Thymus (tissue), 11 donors: ENCODE measurements at regions not wholly inside any gene's neighbourhood (a gene's known extent, or its start where the extent isn't known, plus 50 kb on each side); places are given as distances from the start of the nearest gene placed in this dataset.

Experiments
- DNase-seq, 9 donors: peaks; one replicate each; pipeline ENCODE4 v3.0.0-alpha.2; 2013; ENCODE audit warnings: low spot score in 9 of 9, low read depth in 6 of 9, missing footprints in 1 of 9
- H3K27ac ChIP-seq, 2 donors: one replicate each; pipeline ENCODE4 v1.5.1; 2013; ENCODE audit warnings: control low read depth in 1 of 2, low read depth in 1 of 2, low read length in 1 of 2, mild to moderate bottlenecking in 1 of 2, moderate library complexity in 1 of 2
- H3K27me3 ChIP-seq, 2 donors: one replicate each; pipeline ENCODE4 v1.5.1; 2013; ENCODE audit warnings: low read length in 1 of 2; ENCODE audit not compliant: control insufficient read depth in 2 of 2, insufficient read depth in 1 of 2
- H3K36me3 ChIP-seq, 2 donors: one replicate each; pipeline ENCODE4 v1.5.1; 2013; ENCODE audit warnings: low read length in 1 of 2, mild to moderate bottlenecking in 1 of 2, moderate library complexity in 1 of 2; ENCODE audit not compliant: control insufficient read depth in 2 of 2, insufficient read depth in 2 of 2
- H3K4me1 ChIP-seq, 2 donors: one replicate each; pipeline ENCODE4 v1.5.1; 2013; ENCODE audit warnings: low read length in 2 of 2; ENCODE audit not compliant: control insufficient read depth in 2 of 2, insufficient read depth in 2 of 2
- H3K4me3 ChIP-seq, 2 donors: one replicate each; pipeline ENCODE4 v1.5.1; 2013; ENCODE audit warnings: low read length in 2 of 2, control low read depth in 1 of 2, mild to moderate bottlenecking in 1 of 2
- H3K9me3 ChIP-seq, 2 donors: one replicate each; pipeline ENCODE4 v1.5.1; 2013; ENCODE audit warnings: low read length in 1 of 2, mild to moderate bottlenecking in 1 of 2; ENCODE audit not compliant: control insufficient read depth in 2 of 2, insufficient read depth in 1 of 2
- WGBS: extraction: QIAGEN DNeasy Blood & Tissue Kit; methylation state at CpG from one replicate; pipeline ENCODE4 v1.1.7; 2013; 5-methylcytosine and 5-hydroxymethylcytosine counted together
- donor health status: healthy.

DNA sequence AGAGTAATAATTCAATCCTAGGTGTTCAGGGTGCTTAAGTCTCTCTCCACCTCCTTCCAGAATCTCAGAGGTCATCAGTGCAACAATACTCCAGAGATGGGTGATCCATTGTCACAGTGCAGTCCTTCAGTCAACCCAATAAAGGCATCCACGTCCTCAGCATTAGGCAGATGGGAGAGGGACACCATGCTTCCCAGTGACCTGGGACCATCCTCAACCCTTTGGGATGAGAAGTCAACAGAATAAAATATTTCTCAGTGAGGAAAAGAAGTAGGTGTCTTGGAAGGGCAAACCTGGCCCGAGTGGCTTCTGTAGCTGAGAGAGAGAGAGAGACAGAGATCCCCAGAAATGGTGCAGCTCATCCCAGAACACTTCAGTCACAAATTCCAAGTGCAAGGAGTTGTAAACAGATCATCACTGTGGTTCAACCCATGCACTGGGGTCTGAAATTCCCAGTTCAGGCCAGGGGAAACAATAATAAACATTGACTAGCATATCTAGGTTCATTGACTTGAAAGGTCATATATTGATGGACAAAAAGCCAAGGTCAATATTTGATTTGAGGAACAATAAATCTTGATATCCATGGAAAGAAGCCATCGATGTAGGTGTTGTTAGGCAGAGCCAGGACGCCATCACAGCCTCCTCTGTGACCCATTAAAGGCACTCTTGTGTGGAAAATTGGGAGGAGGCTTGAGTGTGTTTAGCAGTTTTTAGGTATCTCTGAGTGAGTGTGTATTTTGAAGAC lies 256.0 kb upstream of the ZMIZ1 start:
- Histone ChIP-seq H3K9me3 (no peaks in the 10 kb centered on the region), H3K27me3 (no peaks in the 10 kb centered on the region), H3K4me1 (no peaks in the 10 kb centered on the region), H3K4me3 (no peak overlapping the region), H3K27ac (no peak overlapping the region), H3K36me3 (no peaks in the 10 kb centered on the region)
- no peak for DNase-seq
- WGBS: 93% methylated on average over 4 of the region's 4 CpGs

DNA sequence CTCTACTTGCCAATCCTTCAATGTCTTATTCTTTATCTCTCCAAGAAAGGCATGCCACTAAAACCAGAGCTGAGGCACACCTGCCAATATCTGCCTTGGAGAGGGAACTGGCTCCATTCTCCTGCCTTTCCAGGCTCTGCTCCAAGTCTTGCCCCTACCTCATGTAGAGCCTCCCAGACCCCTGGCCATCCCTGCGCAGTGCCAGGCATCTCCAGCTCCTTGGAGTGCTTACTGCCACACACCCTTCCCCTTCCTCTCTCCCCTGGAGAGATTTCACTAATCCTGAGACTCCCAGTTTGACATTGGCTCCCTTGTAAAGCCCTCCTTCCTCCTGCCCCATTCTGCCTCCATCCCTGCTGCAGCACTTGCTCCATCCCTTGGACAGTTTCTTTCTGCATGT lies 255.2 kb upstream of the ZMIZ1 start:
- no peak overlapping the region for H3K4me3 ChIP-seq
- no peaks in the 10 kb centered on the region for H3K9me3 ChIP-seq
- no peaks in the 10 kb centered on the region for H3K4me1 ChIP-seq
- DNase-seq: no peak
- 100% methylated on average over 1 of the region's 1 CpG for WGBS
- no peaks in the 10 kb centered on the region for H3K27me3 ChIP-seq
- H3K36me3 ChIP-seq: no peaks in the 10 kb centered on the region
- H3K27ac ChIP-seq: no peak overlapping the region

DNA sequence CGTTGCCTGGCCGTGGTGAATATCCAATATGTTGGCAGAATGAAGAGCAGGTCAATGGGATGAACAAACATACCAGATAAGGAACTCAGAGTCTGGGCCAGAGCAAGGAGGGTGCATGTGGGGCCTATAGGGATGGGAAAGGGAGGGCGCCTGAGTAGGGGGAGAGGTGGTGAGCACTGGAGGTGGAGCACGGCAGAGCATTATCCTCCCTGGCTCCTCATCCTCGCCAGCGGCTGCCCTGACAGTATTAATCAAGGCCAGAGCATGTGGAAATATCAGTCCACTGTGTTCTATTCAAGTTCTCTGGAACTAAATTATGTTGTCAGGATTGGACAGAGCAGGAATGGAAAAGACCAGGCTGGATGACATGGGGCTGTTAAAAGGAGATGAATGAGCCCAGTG lies 254.8 kb upstream of the ZMIZ1 start:
- WGBS: 95% methylated on average over 6 of the region's 6 CpGs
- no peak for DNase-seq

DNA sequence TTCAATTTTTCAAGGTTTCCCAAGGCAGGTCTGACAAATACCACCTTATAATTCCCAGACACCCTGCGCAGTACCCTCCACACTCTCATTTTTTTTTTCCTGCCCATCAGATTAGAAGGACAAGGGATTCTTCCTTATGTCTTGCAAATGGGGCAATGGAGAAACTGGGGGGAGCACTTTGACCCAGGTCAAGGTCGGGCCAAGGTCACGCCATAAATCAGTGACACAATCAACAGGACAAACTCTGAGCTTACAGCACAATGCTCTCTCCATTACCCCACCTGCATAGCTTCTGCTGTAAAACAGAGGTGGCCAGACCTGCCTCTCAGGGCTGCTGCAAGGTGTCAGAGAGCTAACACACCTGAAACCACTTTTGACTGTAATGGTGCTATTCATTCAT lies 254.4 kb upstream of the ZMIZ1 start:
- no peak overlapping the region for H3K4me3 ChIP-seq
- 95% methylated on average over 3 of the region's 3 CpGs for WGBS

More for the DNA sequence above, 254.8 kb upstream of the ZMIZ1 start:
- no peaks in the 10 kb centered on the region for H3K27me3 ChIP-seq
- H3K9me3 ChIP-seq: no peaks in the 10 kb centered on the region
- no peaks in the 10 kb centered on the region for H3K36me3 ChIP-seq
- H3K27ac ChIP-seq: no peak overlapping the region
- H3K4me3 ChIP-seq: no peak overlapping the region
- no peaks in the 10 kb centered on the region for H3K4me1 ChIP-seq

DNA sequence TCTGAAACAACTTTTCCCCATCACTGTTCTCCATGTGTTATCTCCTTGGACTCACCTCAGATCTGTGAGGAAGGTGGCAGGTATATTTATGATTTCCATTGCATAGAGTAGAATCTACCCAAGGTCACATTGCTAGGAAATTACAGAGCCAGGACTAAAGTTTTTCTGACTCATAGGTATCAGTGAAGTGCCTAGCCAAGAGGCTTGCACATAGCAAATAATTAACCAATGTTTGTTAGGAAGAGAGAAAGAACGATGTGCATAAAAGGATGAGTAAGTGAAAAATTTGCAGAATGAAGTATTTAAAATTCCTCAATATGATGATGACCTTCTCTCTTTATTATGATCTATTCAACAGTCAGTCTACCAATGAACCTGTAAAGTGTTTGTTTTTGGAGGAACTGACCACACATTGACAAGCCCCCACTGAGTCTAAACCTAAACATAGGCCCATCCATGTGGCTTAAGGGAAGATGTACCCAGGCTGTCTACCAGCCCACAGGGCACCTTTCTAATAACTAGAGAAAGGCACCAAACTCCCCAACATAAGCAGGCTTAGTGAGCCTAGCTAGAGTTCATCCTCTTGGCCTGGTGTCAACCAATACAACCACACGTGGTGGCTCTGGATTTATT lies 252.9 kb upstream of the ZMIZ1 start:
- WGBS: 91% methylated on average over 2 of the region's 2 CpGs
- no peak overlapping the region for H3K4me3 ChIP-seq
- no peaks in the 10 kb centered on the region for H3K9me3 ChIP-seq
- no peak overlapping the region for H3K27ac ChIP-seq
- DNase-seq: no peak
- no peaks in the 10 kb centered on the region for H3K36me3 ChIP-seq
- H3K27me3 ChIP-seq: no peaks in the 10 kb centered on the region
- no peaks in the 10 kb centered on the region for H3K4me1 ChIP-seq

More for the DNA sequence above, 254.4 kb upstream of the ZMIZ1 start:
- Histone ChIP-seq H3K27ac (no peak overlapping the region), H3K9me3 (no peaks in the 10 kb centered on the region), H3K27me3 (no peaks in the 10 kb centered on the region), H3K4me1 (no peaks in the 10 kb centered on the region), H3K36me3 (no peaks in the 10 kb centered on the region)
- no peak for DNase-seq

DNA sequence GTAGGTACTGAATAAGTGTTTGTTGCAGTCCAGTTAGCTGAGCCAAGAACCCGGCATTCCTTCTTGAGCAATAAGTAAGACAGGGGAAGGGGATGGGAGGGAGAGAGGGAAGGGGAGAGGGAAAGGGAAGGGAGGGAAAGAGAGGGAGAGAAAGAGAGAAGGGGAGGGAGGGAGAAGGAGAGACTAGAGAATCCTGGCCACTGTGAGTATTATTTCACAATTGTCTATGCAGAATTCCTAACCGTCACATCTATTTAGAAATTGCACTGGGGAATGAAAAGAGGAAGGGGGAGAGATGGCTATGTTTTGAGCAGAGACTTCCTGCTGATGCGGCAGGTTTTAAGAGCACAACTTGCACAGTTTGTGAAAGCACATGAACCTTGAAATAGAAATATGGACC lies 251.4 kb upstream of the ZMIZ1 start:
- Histone ChIP-seq H3K4me1 (no peaks in the 10 kb centered on the region), H3K27me3 (no peaks in the 10 kb centered on the region), H3K36me3 (no peaks in the 10 kb centered on the region), H3K9me3 (no peaks in the 10 kb centered on the region), H3K27ac (no peak overlapping the region), H3K4me3 (no peak overlapping the region)
- DNase-seq: no peak
- 64% methylated on average over 3 of the region's 3 CpGs for WGBS

DNA sequence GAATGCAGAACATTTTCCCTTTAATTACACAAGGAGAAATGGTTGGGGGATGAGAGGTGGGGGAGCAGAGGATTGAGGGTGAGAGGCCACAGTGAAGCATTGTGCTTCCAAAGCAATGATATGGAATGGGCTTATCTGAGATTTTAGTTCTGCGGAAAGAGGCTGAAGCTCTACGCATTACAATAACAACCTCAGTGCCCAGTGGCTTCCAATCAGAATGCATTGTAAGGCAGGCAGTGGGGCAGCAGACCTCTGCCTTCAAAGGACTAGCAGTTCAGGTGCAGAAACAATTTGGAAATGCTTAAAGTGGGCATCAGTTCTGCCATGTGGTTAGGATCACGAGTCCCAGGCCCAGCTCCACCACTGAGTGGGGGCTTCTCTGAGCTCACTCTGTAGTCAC lies 251.0 kb upstream of the ZMIZ1 start:
- no peaks in the 10 kb centered on the region for H3K27me3 ChIP-seq
- no peaks in the 10 kb centered on the region for H3K4me1 ChIP-seq
- no peaks in the 10 kb centered on the region for H3K9me3 ChIP-seq
- H3K36me3 ChIP-seq: no peaks in the 10 kb centered on the region
- no peak overlapping the region for H3K4me3 ChIP-seq
- H3K27ac ChIP-seq: no peak overlapping the region
- no peak for DNase-seq
- 90% methylated on average over 3 of the region's 3 CpGs for WGBS

DNA sequence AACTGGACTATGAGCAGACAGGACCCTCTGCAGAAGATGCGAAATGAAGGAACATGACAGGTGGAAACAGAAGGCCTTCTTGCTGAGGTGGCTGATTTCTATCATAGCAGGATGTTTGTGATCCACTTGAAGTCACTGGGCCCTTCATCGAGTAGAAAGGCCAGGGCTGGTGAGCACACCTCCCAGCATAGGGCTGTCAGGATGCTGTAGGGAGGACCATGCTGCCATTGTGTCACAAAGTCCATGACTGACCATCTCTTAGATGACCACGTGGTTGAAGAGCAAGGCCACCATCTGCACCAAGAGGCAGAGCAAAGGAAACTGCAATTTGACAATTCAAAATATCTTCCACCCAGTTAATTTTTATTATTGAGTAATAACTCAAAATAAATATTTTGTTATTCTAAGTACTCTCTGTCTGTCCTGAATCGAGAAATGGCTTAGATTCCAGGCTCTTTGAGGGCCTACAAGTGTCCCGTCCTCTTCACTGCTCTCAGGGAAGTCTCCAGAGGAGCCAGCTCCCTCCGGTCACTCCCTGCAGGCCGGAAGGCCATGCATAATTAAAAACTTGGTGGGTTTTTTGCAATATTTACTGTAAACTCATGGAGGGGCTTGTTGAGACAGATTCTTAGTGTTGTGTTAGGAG lies 249.3 kb upstream of the ZMIZ1 start:
- Histone ChIP-seq H3K27ac (no peak overlapping the region), H3K27me3 (no peaks in the 10 kb centered on the region), H3K4me3 (no peak overlapping the region), H3K4me1 (no peaks in the 10 kb centered on the region), H3K36me3 (no peaks in the 10 kb centered on the region), H3K9me3 (no peaks in the 10 kb centered on the region)
- 97% methylated on average over 7 of the region's 7 CpGs for WGBS
- no peak for DNase-seq

DNA sequence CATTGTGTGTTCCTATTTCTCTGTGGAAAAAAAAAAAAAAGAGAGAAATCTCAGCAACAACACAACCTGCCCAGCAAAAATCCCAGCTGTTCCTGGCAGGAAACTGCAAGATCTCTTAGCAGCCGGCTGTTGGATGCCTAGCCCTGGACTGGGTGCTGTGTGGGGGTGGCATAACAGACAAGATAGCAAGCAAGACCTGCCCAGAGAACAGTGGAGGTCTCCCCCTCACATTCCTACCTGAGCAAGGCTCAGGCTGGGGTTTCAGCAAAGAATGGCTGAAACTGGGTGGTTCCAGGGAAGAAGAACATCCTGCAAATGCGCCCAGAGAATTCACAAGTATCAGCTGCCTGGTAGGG lies 248.8 kb upstream of the ZMIZ1 start:
- Histone ChIP-seq H3K4me3 (no peak overlapping the region), H3K27me3 (no peaks in the 10 kb centered on the region), H3K4me1 (no peaks in the 10 kb centered on the region), H3K36me3 (no peaks in the 10 kb centered on the region), H3K9me3 (no peaks in the 10 kb centered on the region), H3K27ac (no peak overlapping the region)
- no peak for DNase-seq
- WGBS: 95% methylated on average over 2 of the region's 2 CpGs
